GM21526 (cell line): ENCODE measurements at regions not wholly inside any gene's neighbourhood (a gene's known extent, or its start where the extent isn't known, plus 50 kb on each side); places are given as distances from the start of the nearest gene placed in this dataset.

Experiments
- ATAC-seq: cut with Tn5 transposase; IDR thresholded peaks from one replicate; pipeline ENCODE4 v1.9.1; 2021; ENCODE audit warnings: moderate library complexity; ENCODE audit not compliant: unreplicated experiment, low FRiP score

GRCh38 chr3:30162579-30162978 is 443.8 kb upstream of the TGFBR2 start:
- ATAC-seq: no peak

GRCh38 chr3:30166535-30166934 is 439.9 kb upstream of the TGFBR2 start:
- ATAC-seq: no peak

- ATAC-seq: no peak
Measured at GRCh38 chr3:30167541-30168011, 438.8 kb upstream of the TGFBR2 start.

- no peak for ATAC-seq
Measured at GRCh38 chr3:30169487-30169886, 436.9 kb upstream of the TGFBR2 start.

- ATAC-seq: no peak
Measured at GRCh38 chr3:30170681-30171438, 435.5 kb upstream of the TGFBR2 start.

- no peak for ATAC-seq
Measured at GRCh38 chr3:30174357-30174756, 432.0 kb upstream of the TGFBR2 start.

- no peak for ATAC-seq
Measured at GRCh38 chr3:30180310-30181177, 425.9 kb upstream of the TGFBR2 start.

- ATAC-seq: no peak
Measured at GRCh38 chr3:30181178-30181465, 425.3 kb upstream of the TGFBR2 start.

GRCh38 chr3:30181581-30181980 is 424.8 kb upstream of the TGFBR2 start:
- no peak for ATAC-seq

GRCh38 chr3:30183421-30183820 is 423.0 kb upstream of the TGFBR2 start:
- no peak for ATAC-seq

- no peak for ATAC-seq
Measured at GRCh38 chr3:30184091-30184810, 422.1 kb upstream of the TGFBR2 start.

GRCh38 chr3:30185872-30186271 is 420.5 kb upstream of the TGFBR2 start:
- no peak for ATAC-seq

GRCh38 chr3:30186741-30187219 is 419.6 kb upstream of the TGFBR2 start:
- no peak for ATAC-seq

- no peak for ATAC-seq
Measured at GRCh38 chr3:30187366-30187765, 419.0 kb upstream of the TGFBR2 start.

GRCh38 chr3:30188713-30189112 is 417.7 kb upstream of the TGFBR2 start:
- no peak for ATAC-seq

- ATAC-seq: no peak
Measured at GRCh38 chr3:30189900-30190299, 416.5 kb upstream of the TGFBR2 start.

GRCh38 chr3:30193625-30194044 is 412.8 kb upstream of the TGFBR2 start:
- ATAC-seq: no peak

GRCh38 chr3:30195352-30195751 is 411.0 kb upstream of the TGFBR2 start:
- no peak for ATAC-seq

GRCh38 chr3:30198162-30198561 is 408.2 kb upstream of the TGFBR2 start:
- no peak for ATAC-seq

GRCh38 chr3:30199096-30199759 is 407.2 kb upstream of the TGFBR2 start:
- ATAC-seq: peak; percentile 70
